ENCODE measurements at regions not wholly inside any gene's neighbourhood (a gene's known extent, or its start where the extent isn't known, plus 50 kb on each side); places are given as distances from the start of the nearest gene placed in this dataset.

GRCh38 chr14:61968207-61968606 is 206.0 kb downstream of the SNAPC1 start:
- TF ChIP-seq CTCF (IDR thresholded peaks at IDR 0.05) = no peak
- no peak for TF ChIP-seq POLR2AphosphoS5 (IDR thresholded peaks at IDR 0.05; ENCODE audit: insufficient read depth in 1 of 2, low read depth in 1 of 2)

Measured in vagina (tissue), 2 donors.